Endodermal cell (in vitro differentiated cells): ENCODE measurements at regions not wholly inside any gene's neighbourhood (a gene's known extent, or its start where the extent isn't known, plus 50 kb on each side); places are given as distances from the start of the nearest gene placed in this dataset.

ENCODE experiments used
- DNase-seq: peaks from one replicate; pipeline ENCODE4 v3.0.0-alpha.2; 2017
- H3K27ac ChIP-seq: 2 replicates; pipeline ENCODE4 v1.5.1; 2013; ENCODE audit warnings: mild to moderate bottlenecking, low read depth, low read length, moderate library complexity
- H3K27me3 ChIP-seq: 2 replicates; pipeline ENCODE4 v1.6.1; 2013; ENCODE audit warnings: mild to moderate bottlenecking, low read length, moderate library complexity; ENCODE audit not compliant: insufficient read depth, control insufficient read depth, poor library complexity, severe bottlenecking
- H3K36me3 ChIP-seq: 2 replicates; pipeline ENCODE4 v1.7.0; 2013; ENCODE audit warnings: mild to moderate bottlenecking, low read length, moderate library complexity; ENCODE audit not compliant: control insufficient read depth, insufficient read depth
- H3K4me1 ChIP-seq: one replicate; pipeline ENCODE4 v1.7.0; 2013; ENCODE audit warnings: low read length; ENCODE audit not compliant: control insufficient read depth, insufficient read depth
- H3K4me3 ChIP-seq: 2 replicates; pipeline ENCODE4 v1.5.1; 2013; ENCODE audit warnings: mild to moderate bottlenecking, low read length, moderate library complexity
- H3K9ac ChIP-seq: 2 replicates; pipeline ENCODE4 v1.6.1; 2013; ENCODE audit warnings: mild to moderate bottlenecking, low read length, moderate library complexity; ENCODE audit not compliant: poor library complexity, severe bottlenecking; ENCODE audit errors: extremely low read depth
- H3K9me3 ChIP-seq: 2 replicates; pipeline ENCODE4 v1.6.1; 2013; ENCODE audit warnings: mild to moderate bottlenecking, low read length, moderate library complexity; ENCODE audit not compliant: control insufficient read depth
- H3K27ac Mint-ChIP-seq: 2 replicates; pipeline ENCODE4 v1.8.0; 2020; ENCODE audit warnings: mixed read lengths
- H3K27me3 Mint-ChIP-seq: 2 replicates; pipeline ENCODE4 v1.8.0; 2021; ENCODE audit warnings: mild to moderate bottlenecking, mixed read lengths; ENCODE audit not compliant: insufficient read depth
- H3K36me3 Mint-ChIP-seq: 2 replicates; pipeline ENCODE4 v1.8.0; 2020; ENCODE audit warnings: low read depth, mixed read lengths
- H3K4me1 Mint-ChIP-seq: 2 replicates; pipeline ENCODE4 v1.8.0; 2020; ENCODE audit warnings: mixed read lengths
- H3K4me3 Mint-ChIP-seq: 2 replicates; pipeline ENCODE4 v1.8.0; 2020; ENCODE audit warnings: mild to moderate bottlenecking, moderate library complexity, mixed read lengths
- H3K9me3 Mint-ChIP-seq: 2 replicates; pipeline ENCODE4 v1.8.0; 2020; ENCODE audit warnings: mild to moderate bottlenecking, mixed read lengths
- WGBS, 2 experiments: methylation state at CpG; one replicate each; pipeline versions ENCODE4 v1.1.5 to v1.1.7; 2013; ENCODE audit warnings: missing lambda C conversion rate in 2 of 2, mixed read lengths in 1 of 2; ENCODE audit not compliant: insufficient coverage in 1 of 2, insufficient read length in 1 of 2; 5-methylcytosine and 5-hydroxymethylcytosine counted together
- TF ChIP-seq, protein P1 (sequence below): fragments of 200-600 bp; sonication (generic); conservative IDR thresholded peaks from 2 replicates; pipeline ENCODE4 v1.5.0; 2021; ENCODE audit warnings: antibody characterized with exemption, mild to moderate bottlenecking

DNA sequence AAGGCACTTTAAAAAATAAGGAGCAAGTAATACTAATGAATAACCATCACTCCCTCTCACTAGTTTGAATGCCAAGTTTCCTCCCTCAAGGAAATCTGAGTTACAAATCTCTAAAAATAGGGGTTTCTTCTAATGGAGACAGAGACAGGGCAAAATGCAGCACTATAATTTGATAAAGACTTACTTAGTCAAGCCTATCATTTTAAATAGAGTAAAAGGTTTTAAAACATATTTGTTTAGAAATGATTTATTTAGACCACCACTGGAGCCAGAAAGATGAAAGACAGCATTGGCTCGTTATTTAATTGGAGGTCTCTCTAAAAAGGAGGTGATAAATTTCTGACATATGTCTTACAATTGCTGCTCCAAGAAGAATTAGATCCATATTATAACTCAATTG, 228.7 kb downstream of the TLE1 start:
- Histone ChIP-seq H3K9ac (no peak overlapping the region), H3K4me3 (no peak overlapping the region), H3K27me3 (no peaks in the 10 kb centered on the region), H3K9me3 (peaks cover 5% of the 10 kb centered on the region), H3K4me1 (no peaks in the 10 kb centered on the region), H3K27ac (no peak overlapping the region), H3K36me3 (no peaks in the 10 kb centered on the region)
- Mint-ChIP-seq H3K36me3 (no peaks in the 10 kb centered on the region), H3K4me1 (peaks cover 15% of the 10 kb centered on the region), H3K4me3 (no peak overlapping the region), H3K27me3 (peaks cover 1% of the 10 kb centered on the region), H3K9me3 (no peaks in the 10 kb centered on the region), H3K27ac (no peak overlapping the region)
- DNase-seq, result no peak
- 80 to 93% methylated on average over 1 of the region's 1 CpG for WGBS, 2 experiments
- TF ChIP-seq, protein P1, sequence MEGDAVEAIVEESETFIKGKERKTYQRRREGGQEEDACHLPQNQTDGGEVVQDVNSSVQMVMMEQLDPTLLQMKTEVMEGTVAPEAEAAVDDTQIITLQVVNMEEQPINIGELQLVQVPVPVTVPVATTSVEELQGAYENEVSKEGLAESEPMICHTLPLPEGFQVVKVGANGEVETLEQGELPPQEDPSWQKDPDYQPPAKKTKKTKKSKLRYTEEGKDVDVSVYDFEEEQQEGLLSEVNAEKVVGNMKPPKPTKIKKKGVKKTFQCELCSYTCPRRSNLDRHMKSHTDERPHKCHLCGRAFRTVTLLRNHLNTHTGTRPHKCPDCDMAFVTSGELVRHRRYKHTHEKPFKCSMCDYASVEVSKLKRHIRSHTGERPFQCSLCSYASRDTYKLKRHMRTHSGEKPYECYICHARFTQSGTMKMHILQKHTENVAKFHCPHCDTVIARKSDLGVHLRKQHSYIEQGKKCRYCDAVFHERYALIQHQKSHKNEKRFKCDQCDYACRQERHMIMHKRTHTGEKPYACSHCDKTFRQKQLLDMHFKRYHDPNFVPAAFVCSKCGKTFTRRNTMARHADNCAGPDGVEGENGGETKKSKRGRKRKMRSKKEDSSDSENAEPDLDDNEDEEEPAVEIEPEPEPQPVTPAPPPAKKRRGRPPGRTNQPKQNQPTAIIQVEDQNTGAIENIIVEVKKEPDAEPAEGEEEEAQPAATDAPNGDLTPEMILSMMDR, result no peak

GRCh38 chr9:81459591-81459990, 229.8 kb downstream of the TLE1 start:
- Histone ChIP-seq H3K9me3 (peaks cover 5% of the 10 kb centered on the region), H3K4me3 (no peak overlapping the region), H3K9ac (no peak overlapping the region), H3K27ac (no peak overlapping the region), H3K27me3 (no peaks in the 10 kb centered on the region), H3K36me3 (no peaks in the 10 kb centered on the region), H3K4me1 (no peaks in the 10 kb centered on the region)
- TF ChIP-seq, protein P1, result no peak
- Mint-ChIP-seq H3K27me3 (peaks cover 1% of the 10 kb centered on the region), H3K36me3 (no peaks in the 10 kb centered on the region), H3K4me3 (no peak overlapping the region), H3K9me3 (no peaks in the 10 kb centered on the region), H3K27ac (no peak overlapping the region), H3K4me1 (peaks cover 19% of the 10 kb centered on the region)
- no peak for DNase-seq

- TF ChIP-seq, protein P1, result no peak
- no peak overlapping the region for H3K9ac ChIP-seq
- 83 to 98% methylated on average over 1 to 2 of the region's 2 CpGs for WGBS, 2 experiments
- Mint-ChIP-seq H3K4me3 (no peak overlapping the region), H3K4me1 (peaks cover 26% of the 10 kb centered on the region), H3K27me3 (peaks cover 1% of the 10 kb centered on the region), H3K36me3 (no peaks in the 10 kb centered on the region), H3K9me3 (no peaks in the 10 kb centered on the region), H3K27ac (no peak overlapping the region)
- H3K4me3 ChIP-seq, result no peak overlapping the region
- H3K36me3 ChIP-seq, result no peaks in the 10 kb centered on the region
- peaks cover 7% of the 10 kb centered on the region for H3K4me1 ChIP-seq
- no peak for DNase-seq
- H3K27me3 ChIP-seq, result no peaks in the 10 kb centered on the region
- no peak overlapping the region for H3K27ac ChIP-seq
- no peaks in the 10 kb centered on the region for H3K9me3 ChIP-seq
Measured at GRCh38 chr9:81456431-81457006, 232.8 kb downstream of the TLE1 start.
